Activated T-cell treated with anti-CD3 and anti-CD28 coated beads, Interleukin-2, amount 50 U/mL, for 4 hours (primary cell): ENCODE measurements at regions not wholly inside any gene's neighbourhood (a gene's known extent, or its start where the extent isn't known, plus 50 kb on each side); places are given as distances from the start of the nearest gene placed in this dataset.

Experiments used
- ATAC-seq, 2 donors: fragments of 200-7000 bp; cut with Tn5 transposase; one replicate each; pipeline ENCODE4 v1.10.0; 2021
- DNase-seq: peaks from one replicate; pipeline ENCODE4 v3.0.0-alpha.2; 2020
- H3K27me3 Mint-ChIP-seq: one replicate; pipeline ENCODE4 v1.8.0; 2021; ENCODE audit warnings: low read depth, mixed read lengths
- H3K36me3 Mint-ChIP-seq: one replicate; pipeline ENCODE4 v1.8.0; 2022; ENCODE audit warnings: mixed read lengths; ENCODE audit not compliant: insufficient read depth
- H3K4me1 Mint-ChIP-seq: one replicate; pipeline ENCODE4 v1.8.0; 2021; ENCODE audit warnings: low read depth, mixed read lengths
- H3K4me3 Mint-ChIP-seq: one replicate; pipeline ENCODE4 v1.8.0; 2021; ENCODE audit warnings: mild to moderate bottlenecking, moderate library complexity, mixed read lengths
- H3K9me3 Mint-ChIP-seq: one replicate; pipeline ENCODE4 v1.8.0; 2021; ENCODE audit warnings: mixed read lengths

DNA sequence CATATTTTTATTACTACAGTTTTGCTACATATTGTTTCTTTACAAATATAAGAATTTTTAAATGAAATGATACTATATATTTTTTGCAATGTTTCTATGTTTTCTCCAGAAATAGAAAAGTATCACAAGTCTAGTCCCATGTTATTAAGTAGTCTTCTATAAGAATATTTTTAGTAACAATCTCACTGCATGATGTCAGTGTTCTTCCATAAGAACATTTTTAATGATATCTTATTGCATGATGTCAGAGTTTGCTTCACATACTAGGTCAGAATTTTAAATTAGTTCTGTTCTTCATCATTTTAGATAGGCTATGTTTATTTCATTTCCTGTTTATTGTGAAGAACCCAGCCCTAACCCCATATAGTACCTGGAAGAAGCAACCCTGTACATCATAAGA lies 265.3 kb upstream of the IL12A start:
- Mint-ChIP-seq H3K9me3 (no peaks in the 10 kb centered on the region), H3K4me1 (no peaks in the 10 kb centered on the region), H3K36me3 (no peaks in the 10 kb centered on the region), H3K4me3 (no peak overlapping the region), H3K27me3 (no peaks in the 10 kb centered on the region)
- DNase-seq (no peak), ATAC-seq (no peak)

DNA sequence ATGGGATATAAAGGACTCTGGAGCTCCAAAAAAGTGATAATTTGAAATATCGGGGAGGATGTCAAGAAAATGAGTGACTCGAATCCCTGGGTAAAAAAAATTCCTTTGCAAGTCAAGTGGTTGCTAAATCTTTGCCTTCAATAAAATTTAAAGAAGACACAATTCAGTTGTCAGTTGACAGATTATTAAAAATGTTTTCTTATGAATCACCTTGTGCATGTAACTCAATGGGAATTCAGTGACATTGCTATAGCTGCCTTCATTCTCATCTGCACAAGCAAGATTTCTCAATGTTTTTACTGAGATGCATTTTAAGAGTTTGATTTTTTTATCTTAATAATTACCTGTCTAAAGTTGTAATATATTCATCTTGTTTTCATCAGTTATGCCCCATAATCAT lies 264.0 kb upstream of the IL12A start:
- DNase-seq = no peak
- no peaks in the 10 kb centered on the region for H3K36me3 Mint-ChIP-seq
- H3K4me3 Mint-ChIP-seq = no peak overlapping the region
- no peaks in the 10 kb centered on the region for H3K9me3 Mint-ChIP-seq
- H3K27me3 Mint-ChIP-seq = no peaks in the 10 kb centered on the region
- H3K4me1 Mint-ChIP-seq = no peaks in the 10 kb centered on the region
- ATAC-seq = no peak

GRCh38 chr3:159726231-159726964 lies 262.2 kb upstream of the IL12A start:
- H3K27me3 Mint-ChIP-seq = no peaks in the 10 kb centered on the region

DNA sequence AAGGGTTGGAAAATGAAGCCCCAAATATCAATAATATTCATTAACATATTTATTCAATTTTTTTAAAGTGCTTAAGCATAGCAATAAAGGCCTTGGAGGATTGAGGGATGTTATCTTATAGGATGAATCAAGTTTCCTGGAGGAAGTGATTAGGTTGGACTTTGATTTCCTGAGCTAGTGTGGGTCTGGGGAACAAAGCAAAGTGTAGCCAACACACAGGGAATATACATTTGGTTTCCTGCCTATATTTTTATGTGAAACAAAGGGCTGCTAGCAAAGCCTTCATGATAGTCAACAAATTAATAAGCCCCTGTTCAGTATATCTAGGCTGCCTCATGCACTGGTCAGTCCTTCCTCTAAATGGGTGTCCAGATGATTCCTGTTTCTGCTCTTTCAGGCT lies 261.1 kb upstream of the IL12A start:
- ATAC-seq (no peak), DNase-seq (no peak)
- no peaks in the 10 kb centered on the region for H3K36me3 Mint-ChIP-seq
- no peak overlapping the region for H3K4me3 Mint-ChIP-seq
- H3K9me3 Mint-ChIP-seq = no peaks in the 10 kb centered on the region
- no peaks in the 10 kb centered on the region for H3K27me3 Mint-ChIP-seq
- H3K4me1 Mint-ChIP-seq = no peaks in the 10 kb centered on the region

More at GRCh38 chr3:159726231-159726964, 262.2 kb upstream of the IL12A start:
- ATAC-seq = no peak
- Mint-ChIP-seq H3K4me1 (no peaks in the 10 kb centered on the region), H3K9me3 (no peaks in the 10 kb centered on the region), H3K36me3 (no peaks in the 10 kb centered on the region), H3K4me3 (no peak overlapping the region)
- no peak for DNase-seq

GRCh38 chr3:159731254-159731653 lies 257.4 kb upstream of the IL12A start:
- H3K9me3 Mint-ChIP-seq = no peaks in the 10 kb centered on the region

DNA sequence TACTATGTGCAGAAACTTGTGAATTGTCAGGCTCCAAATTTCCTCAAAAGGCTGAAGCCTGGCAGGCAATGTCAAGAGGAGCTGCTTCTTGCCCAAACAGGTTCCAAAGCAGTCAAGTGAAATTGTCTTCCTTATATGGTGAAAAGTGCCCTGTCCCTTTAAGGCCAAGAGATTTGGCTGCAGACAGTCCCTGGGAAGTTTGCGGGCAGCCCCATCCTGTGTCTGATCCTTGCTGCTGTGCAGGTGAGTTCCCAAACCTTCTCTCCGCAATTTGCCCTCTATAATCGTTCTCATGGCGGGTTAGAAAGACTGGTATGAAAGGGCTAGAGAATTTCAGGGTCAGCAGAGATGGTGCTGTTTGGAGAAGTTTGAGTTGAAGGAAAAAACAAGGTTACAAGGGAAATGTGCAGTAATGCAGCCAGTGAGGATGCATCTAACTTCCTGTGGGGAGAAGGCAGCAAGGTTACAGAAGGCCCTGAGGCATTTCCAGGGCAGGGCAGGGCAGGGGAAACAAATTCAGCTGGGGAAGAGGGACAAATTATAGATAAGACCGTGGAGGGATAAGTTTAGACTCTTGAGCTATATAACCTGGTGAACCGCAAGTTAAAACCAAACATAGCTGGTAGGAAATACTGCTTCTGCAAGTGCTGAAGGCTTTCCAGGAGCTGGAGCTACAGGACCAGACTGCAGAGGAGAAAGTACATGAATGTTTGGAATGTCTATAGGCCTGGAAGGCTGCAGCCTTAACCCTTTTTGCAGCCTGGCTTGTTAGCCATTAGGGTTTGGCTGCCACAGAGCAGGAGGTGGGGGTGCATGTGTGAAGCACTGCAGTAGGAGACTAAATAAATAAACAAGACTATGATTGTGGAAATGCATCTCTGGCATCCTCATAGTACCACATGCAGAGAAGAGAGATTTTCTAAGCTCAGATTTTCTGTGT lies 256.2 kb upstream of the IL12A start:
- Mint-ChIP-seq H3K9me3 (no peaks in the 10 kb centered on the region), H3K27me3 (peaks cover 3% of the 10 kb centered on the region), H3K4me1 (no peaks in the 10 kb centered on the region), H3K36me3 (no peaks in the 10 kb centered on the region), H3K4me3 (no peak overlapping the region)
- DNase-seq = no peak
- ATAC-seq = no peak

More at GRCh38 chr3:159731254-159731653, 257.4 kb upstream of the IL12A start:
- H3K4me1 Mint-ChIP-seq = no peaks in the 10 kb centered on the region
- no peak for ATAC-seq
- no peaks in the 10 kb centered on the region for H3K36me3 Mint-ChIP-seq
- H3K4me3 Mint-ChIP-seq = no peak overlapping the region
- H3K27me3 Mint-ChIP-seq = no peaks in the 10 kb centered on the region
- no peak for DNase-seq

DNA sequence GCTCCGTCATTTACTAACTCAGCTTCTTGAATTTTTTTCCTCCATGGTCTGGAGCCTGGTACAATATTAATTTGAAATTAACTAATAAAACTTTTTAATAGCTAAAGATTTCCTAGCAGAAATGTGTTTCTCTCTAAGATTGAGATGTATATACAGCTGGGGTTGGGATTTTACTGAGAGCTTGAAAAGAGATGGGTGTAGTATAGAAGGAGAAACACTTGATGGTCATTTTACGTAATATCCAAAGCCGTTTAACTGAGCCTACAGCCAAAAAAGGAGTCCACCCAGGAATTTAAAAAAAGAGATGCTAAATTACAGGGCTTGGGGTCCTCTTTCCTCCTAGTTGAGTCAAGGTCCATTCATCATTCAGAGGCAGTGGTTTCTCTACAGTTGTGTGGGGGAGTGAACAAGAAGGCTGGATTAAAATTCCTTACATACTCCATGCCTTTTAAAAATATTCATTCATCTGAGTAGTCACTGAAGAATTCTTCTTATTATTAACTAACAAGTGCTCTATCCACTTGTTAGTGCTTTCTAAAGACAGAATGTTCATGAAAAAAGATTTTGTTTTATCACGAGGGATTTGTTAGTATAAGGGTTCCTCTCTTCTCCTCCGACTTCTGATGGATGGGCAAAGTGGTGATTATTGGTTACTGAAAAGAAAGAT lies 255.3 kb upstream of the IL12A start:
- peaks cover 3% of the 10 kb centered on the region for H3K27me3 Mint-ChIP-seq
- H3K4me3 Mint-ChIP-seq = no peak overlapping the region
- H3K4me1 Mint-ChIP-seq = no peaks in the 10 kb centered on the region
- no peak for DNase-seq
- no peaks in the 10 kb centered on the region for H3K36me3 Mint-ChIP-seq
- no peak for ATAC-seq
- no peaks in the 10 kb centered on the region for H3K9me3 Mint-ChIP-seq

- no peaks in the 10 kb centered on the region for H3K4me1 Mint-ChIP-seq
- H3K4me3 Mint-ChIP-seq = no peak overlapping the region
- peaks cover 3% of the 10 kb centered on the region for H3K27me3 Mint-ChIP-seq
- H3K9me3 Mint-ChIP-seq = no peaks in the 10 kb centered on the region
- ATAC-seq = no peak
- H3K36me3 Mint-ChIP-seq = no peaks in the 10 kb centered on the region
- no peak for DNase-seq
These were observed 254.0 kb upstream of the IL12A start for GRCh38 chr3:159734681-159735080.

DNA sequence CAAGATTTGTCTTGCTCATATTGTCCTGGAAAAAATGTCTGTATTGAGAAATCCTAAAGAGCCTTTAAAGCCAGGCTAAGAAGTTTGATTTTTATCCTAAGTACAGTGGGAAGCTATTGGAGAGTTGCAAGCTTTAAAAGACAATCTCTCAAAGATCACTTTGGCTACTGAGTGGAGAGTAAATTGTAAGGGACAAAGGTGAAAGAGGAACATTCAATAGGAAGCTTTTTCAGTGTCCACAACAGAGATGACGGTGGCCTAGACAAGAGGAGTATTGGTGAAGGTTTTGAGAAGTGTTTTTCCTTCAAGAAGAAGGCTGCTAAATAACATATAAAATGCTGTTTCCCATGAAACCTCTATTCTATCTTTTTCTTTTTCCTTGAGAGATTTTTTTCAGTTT lies 249.5 kb upstream of the IL12A start:
- Mint-ChIP-seq H3K4me3 (no peak overlapping the region), H3K36me3 (no peaks in the 10 kb centered on the region), H3K27me3 (peaks cover 3% of the 10 kb centered on the region), H3K9me3 (no peaks in the 10 kb centered on the region), H3K4me1 (no peaks in the 10 kb centered on the region)
- ATAC-seq (no peak), DNase-seq (no peak)

- no peak overlapping the region for H3K4me3 Mint-ChIP-seq
- no peaks in the 10 kb centered on the region for H3K9me3 Mint-ChIP-seq
- H3K27me3 Mint-ChIP-seq = peaks cover 3% of the 10 kb centered on the region
- DNase-seq (no peak), ATAC-seq (no peak)
- H3K36me3 Mint-ChIP-seq = no peaks in the 10 kb centered on the region
- H3K4me1 Mint-ChIP-seq = no peaks in the 10 kb centered on the region
These were observed 248.7 kb upstream of the IL12A start for GRCh38 chr3:159739969-159740368.

DNA sequence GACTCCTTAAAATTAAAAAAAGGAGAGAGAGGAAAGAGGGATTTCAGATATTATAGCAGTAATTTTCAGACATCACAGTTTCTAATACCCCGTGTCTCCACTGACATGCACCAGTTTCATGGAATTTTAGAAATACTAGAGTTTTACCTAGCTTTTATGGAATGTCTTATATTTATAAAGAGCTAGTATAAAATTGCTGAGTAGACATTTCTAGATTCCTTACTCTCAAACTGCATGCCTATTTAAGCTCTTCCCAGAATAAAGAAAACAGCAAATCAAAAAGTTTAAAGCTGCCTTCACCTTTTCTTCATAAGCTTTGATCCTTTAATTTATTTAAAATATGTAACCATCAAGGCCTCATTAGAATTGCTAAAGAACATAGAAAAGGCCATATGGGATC lies 247.4 kb upstream of the IL12A start:
- Mint-ChIP-seq H3K4me3 (no peak overlapping the region), H3K4me1 (no peaks in the 10 kb centered on the region), H3K27me3 (peaks cover 5% of the 10 kb centered on the region), H3K36me3 (no peaks in the 10 kb centered on the region), H3K9me3 (no peaks in the 10 kb centered on the region)
- ATAC-seq (no peak), DNase-seq (no peak)

DNA sequence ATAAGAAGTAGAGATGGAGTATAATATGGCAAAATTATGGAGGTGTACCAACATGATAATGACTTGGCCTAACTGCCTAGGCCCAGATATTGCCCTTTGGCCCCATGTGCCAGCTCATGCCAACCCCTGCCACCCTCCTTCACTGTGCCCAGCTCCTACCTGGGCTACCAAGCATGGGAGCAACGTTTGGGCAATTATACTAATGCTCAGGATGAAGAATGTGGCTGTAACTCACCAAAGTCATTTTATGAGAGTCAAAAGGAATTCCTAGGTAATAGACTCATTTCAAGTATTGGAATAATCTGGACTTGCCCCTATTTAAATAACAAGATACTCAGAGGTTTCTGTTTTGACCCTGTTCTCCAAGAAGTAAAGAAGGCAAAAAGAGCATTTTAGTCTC lies 240.2 kb upstream of the IL12A start:
- H3K27me3 Mint-ChIP-seq = peaks cover 3% of the 10 kb centered on the region
- DNase-seq = no peak
- ATAC-seq = no peak
- peaks cover 3% of the 10 kb centered on the region for H3K9me3 Mint-ChIP-seq
- no peaks in the 10 kb centered on the region for H3K36me3 Mint-ChIP-seq
- no peak overlapping the region for H3K4me3 Mint-ChIP-seq
- H3K4me1 Mint-ChIP-seq = no peaks in the 10 kb centered on the region

DNA sequence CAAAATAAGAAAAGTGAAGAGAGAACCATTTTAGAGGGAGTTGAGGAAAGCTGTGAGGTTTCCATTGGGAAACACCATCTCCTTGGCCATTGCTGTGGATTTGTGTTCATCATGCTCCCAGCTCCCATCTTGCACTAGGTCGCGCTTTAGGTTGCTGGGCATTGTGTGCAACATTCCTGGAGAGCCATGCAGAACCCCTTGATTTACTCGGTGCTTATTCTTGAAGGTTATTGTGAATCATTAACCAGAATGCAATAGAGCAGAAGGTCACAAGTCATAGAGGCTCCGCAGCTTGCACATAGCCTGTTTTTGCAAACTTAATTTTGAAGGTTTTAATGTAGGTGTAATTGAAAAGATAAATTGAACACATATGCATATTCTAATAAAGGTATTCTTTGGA lies 239.2 kb upstream of the IL12A start:
- no peak for DNase-seq
- Mint-ChIP-seq H3K4me1 (no peaks in the 10 kb centered on the region), H3K4me3 (no peak overlapping the region), H3K27me3 (peaks cover 5% of the 10 kb centered on the region), H3K36me3 (no peaks in the 10 kb centered on the region), H3K9me3 (peaks cover 8% of the 10 kb centered on the region)
- no peak for ATAC-seq

- peaks cover 8% of the 10 kb centered on the region for H3K9me3 Mint-ChIP-seq
- DNase-seq (no peak), ATAC-seq (no peak)
- H3K4me3 Mint-ChIP-seq = no peak overlapping the region
- peaks cover 3% of the 10 kb centered on the region for H3K27me3 Mint-ChIP-seq
- H3K4me1 Mint-ChIP-seq = no peaks in the 10 kb centered on the region
- no peaks in the 10 kb centered on the region for H3K36me3 Mint-ChIP-seq
These were observed 237.5 kb upstream of the IL12A start for GRCh38 chr3:159751146-159751545.
